CD14-positive monocyte (primary cell): ENCODE measurements at regions not wholly inside any gene's neighbourhood (a gene's known extent, or its start where the extent isn't known, plus 50 kb on each side); places are given as distances from the start of the nearest gene placed in this dataset.

Experiments used
- DNase-seq, 3 donors: peaks; one replicate each; pipeline ENCODE4 v3.0.0-alpha.2; 2011 to 2022
- H2AFZ ChIP-seq: 2 replicates; pipeline ENCODE4 v1.6.0; 2012; ENCODE audit warnings: mild to moderate bottlenecking, low read depth, low read length, inconsistent platforms; ENCODE audit not compliant: insufficient read depth, poor library complexity, severe bottlenecking
- H3K27ac ChIP-seq, 2 donors: 1 replicate in 1 of 2; 2 replicates in 1 of 2; pipeline ENCODE4 v1.5.1; 2012 to 2013; ENCODE audit warnings: low read length in 2 of 2, control low read depth in 1 of 2, inconsistent platforms in 1 of 2, low read depth in 1 of 2, mild to moderate bottlenecking in 1 of 2
- H3K27me3 ChIP-seq, 2 donors: one replicate each; pipeline versions ENCODE4 v1.6.0 to v1.6.1; 2011 to 2013; ENCODE audit warnings: low read length in 2 of 2; ENCODE audit not compliant: control insufficient read depth in 2 of 2, insufficient read depth in 2 of 2
- H3K36me3 ChIP-seq, 2 donors: replicated peaks in 1 of 2; 1 replicate in 1 of 2; 2 replicates in 1 of 2; pipeline versions ENCODE4 v1.5.1 to v1.6.1; 2012 to 2013; ENCODE audit warnings: low read length in 2 of 2, control low read depth in 1 of 2, inconsistent platforms in 1 of 2, mild to moderate bottlenecking in 1 of 2; ENCODE audit not compliant: insufficient read depth in 2 of 2, control insufficient read depth in 1 of 2
- H3K4me1 ChIP-seq, 2 donors: 1 replicate in 1 of 2; 2 replicates in 1 of 2; pipeline versions ENCODE4 v1.5.1 to v1.6.1; 2012 to 2013; ENCODE audit warnings: low read length in 2 of 2, control low read depth in 1 of 2, inconsistent platforms in 1 of 2, mild to moderate bottlenecking in 1 of 2, moderate library complexity in 1 of 2; ENCODE audit not compliant: insufficient read depth in 2 of 2, control insufficient read depth in 1 of 2
- H3K4me2 ChIP-seq: replicated peaks from 2 replicates; pipeline ENCODE3; 2012; ENCODE audit warnings: low read length, moderate library complexity, mild to moderate bottlenecking; ENCODE audit not compliant: poor library complexity, severe bottlenecking; ENCODE audit errors: extremely low read depth
- H3K4me3 ChIP-seq, 3 experiments: fragments of 200-600 bp in 1 of 3; sonication (generic) in 1 of 3; replicated peaks in 1 of 3; 1 replicate in 2 of 3; 2 replicates in 1 of 3; pipeline ENCODE4 v1.5.1; 2011 to 2013; ENCODE audit warnings: low read length in 3 of 3, mild to moderate bottlenecking in 3 of 3, control low read depth in 2 of 3, low read depth in 2 of 3, inconsistent platforms in 1 of 3, moderate library complexity in 1 of 3
- H3K79me2 ChIP-seq: 2 replicates; pipeline ENCODE4 v1.6.0; 2012; ENCODE audit warnings: mild to moderate bottlenecking, control low read depth, inconsistent platforms, low read length, moderate library complexity; ENCODE audit not compliant: insufficient read depth
- H3K9ac ChIP-seq: 2 replicates; pipeline ENCODE4 v1.6.0; 2017; ENCODE audit warnings: low read length, mild to moderate bottlenecking; ENCODE audit not compliant: insufficient read depth, poor library complexity, severe bottlenecking
- H3K9me3 ChIP-seq, 2 donors: replicated peaks in 1 of 2; 1 replicate in 1 of 2; 2 replicates in 1 of 2; pipeline versions ENCODE4 v1.5.1 to v1.6.1; 2012 to 2013; ENCODE audit warnings: low read length in 2 of 2, control low read depth in 1 of 2; ENCODE audit not compliant: control insufficient read depth in 1 of 2, insufficient read depth in 1 of 2
- H4K20me1 ChIP-seq: 2 replicates; pipeline ENCODE4 v1.6.0; 2012; ENCODE audit warnings: mild to moderate bottlenecking, low read length, control low read depth, moderate library complexity; ENCODE audit not compliant: insufficient read depth
- H3K27ac Mint-ChIP-seq, 7 donors: one replicate each; pipeline ENCODE4 v1.8.0; 2020; ENCODE audit warnings: mild to moderate bottlenecking in 7 of 7, mixed read lengths in 7 of 7, moderate library complexity in 6 of 7, inconsistent platforms in 2 of 7
- H3K27me3 Mint-ChIP-seq, 3 donors: one replicate each; pipeline ENCODE4 v1.8.0; 2021 to 2022; ENCODE audit warnings: low read depth in 3 of 3, mild to moderate bottlenecking in 3 of 3, mixed read lengths in 3 of 3, moderate library complexity in 3 of 3, inconsistent platforms in 1 of 3
- H3K36me3 Mint-ChIP-seq, 2 donors: one replicate each; pipeline ENCODE4 v1.8.0; 2020; ENCODE audit warnings: mixed read lengths in 2 of 2, inconsistent platforms in 1 of 2, mild to moderate bottlenecking in 1 of 2
- H3K4me1 Mint-ChIP-seq: one replicate; pipeline ENCODE4 v1.8.0; 2020; ENCODE audit warnings: mild to moderate bottlenecking, mixed read lengths
- H3K4me3 Mint-ChIP-seq, 2 donors: one replicate each; pipeline ENCODE4 v1.8.0; 2020; ENCODE audit warnings: mild to moderate bottlenecking in 2 of 2, mixed read lengths in 2 of 2, moderate library complexity in 1 of 2
- H3K9me3 Mint-ChIP-seq, 7 donors: one replicate each; pipeline ENCODE4 v1.8.0; 2020 to 2022; ENCODE audit warnings: mixed read lengths in 7 of 7, mild to moderate bottlenecking in 6 of 7, moderate library complexity in 6 of 7, inconsistent platforms in 2 of 7
- WGBS: methylation state at CpG from one replicate; pipeline ENCODE4 v1.1.5; 2013; ENCODE audit warnings: missing lambda C conversion rate; ENCODE audit not compliant: insufficient coverage; 5-methylcytosine and 5-hydroxymethylcytosine counted together
- intact Hi-C, 2 donors: fragments of 100-400 bp; cut with micrococcal nuclease; formaldehyde crosslinking; loops; one replicate each; pipeline versions ENCODE4 v1.15.0 to v1.15.1; 2023
- TF ChIP-seq, protein P1 (sequence below): fragments of 200-600 bp; IDR thresholded peaks from one replicate; pipeline ENCODE4 v1.8.0; 2022; ENCODE audit warnings: antibody characterized with exemption, mild to moderate bottlenecking

DNA sequence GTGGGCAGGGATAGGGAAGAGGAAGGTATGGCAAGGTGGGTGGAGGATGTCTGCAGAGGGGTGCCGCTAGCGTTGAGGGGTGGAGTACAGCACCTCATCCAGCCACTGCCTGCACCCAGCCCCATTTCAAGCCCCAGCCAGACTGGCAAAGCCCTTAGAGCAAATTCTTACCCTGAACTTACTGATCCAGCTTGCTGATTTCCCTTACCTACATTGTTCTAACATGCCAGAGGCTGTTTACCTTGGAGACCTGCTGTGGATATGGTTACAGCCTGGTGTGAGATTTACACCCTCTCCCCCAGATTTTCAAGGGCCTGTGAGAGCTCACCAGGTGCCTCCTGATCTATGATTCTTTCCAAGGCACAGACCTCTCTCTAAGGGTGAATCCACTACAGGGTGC, 86.0 kb downstream of the ZNF726 start:
- no peak overlapping the region for H3K4me2 ChIP-seq
- H3K4me1 Mint-ChIP-seq: no peaks in the 10 kb centered on the region
- intact Hi-C loops: no loop called here
- H3K27me3 Mint-ChIP-seq: no peaks in the 10 kb centered on the region
- no peak overlapping the region for H3K27ac ChIP-seq
- H3K27ac Mint-ChIP-seq: no peak overlapping the region
- TF ChIP-seq, protein P1, sequence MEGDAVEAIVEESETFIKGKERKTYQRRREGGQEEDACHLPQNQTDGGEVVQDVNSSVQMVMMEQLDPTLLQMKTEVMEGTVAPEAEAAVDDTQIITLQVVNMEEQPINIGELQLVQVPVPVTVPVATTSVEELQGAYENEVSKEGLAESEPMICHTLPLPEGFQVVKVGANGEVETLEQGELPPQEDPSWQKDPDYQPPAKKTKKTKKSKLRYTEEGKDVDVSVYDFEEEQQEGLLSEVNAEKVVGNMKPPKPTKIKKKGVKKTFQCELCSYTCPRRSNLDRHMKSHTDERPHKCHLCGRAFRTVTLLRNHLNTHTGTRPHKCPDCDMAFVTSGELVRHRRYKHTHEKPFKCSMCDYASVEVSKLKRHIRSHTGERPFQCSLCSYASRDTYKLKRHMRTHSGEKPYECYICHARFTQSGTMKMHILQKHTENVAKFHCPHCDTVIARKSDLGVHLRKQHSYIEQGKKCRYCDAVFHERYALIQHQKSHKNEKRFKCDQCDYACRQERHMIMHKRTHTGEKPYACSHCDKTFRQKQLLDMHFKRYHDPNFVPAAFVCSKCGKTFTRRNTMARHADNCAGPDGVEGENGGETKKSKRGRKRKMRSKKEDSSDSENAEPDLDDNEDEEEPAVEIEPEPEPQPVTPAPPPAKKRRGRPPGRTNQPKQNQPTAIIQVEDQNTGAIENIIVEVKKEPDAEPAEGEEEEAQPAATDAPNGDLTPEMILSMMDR: no peak
- no peak overlapping the region for H3K4me3 Mint-ChIP-seq
- H3K9me3 ChIP-seq: peaks cover 81 to 84% of the 10 kb centered on the region in 2 donors
- no CpG with 5 or more reads among the region's 2 CpGs for WGBS
- no peaks in the 10 kb centered on the region for H3K36me3 ChIP-seq
- no peaks in the 10 kb centered on the region for H3K27me3 ChIP-seq
- DNase-seq: no peak
- H3K9me3 Mint-ChIP-seq: peaks cover 58 to 87% (median 73%) of the 10 kb centered on the region in 7 donors
- no peak overlapping the region for H3K4me3 ChIP-seq
- no peak overlapping the region for H2AFZ ChIP-seq
- no peaks in the 10 kb centered on the region for H3K79me2 ChIP-seq
- no peak overlapping the region for H3K9ac ChIP-seq
- H3K36me3 Mint-ChIP-seq: no peaks in the 10 kb centered on the region
- H3K4me1 ChIP-seq: no peaks in the 10 kb centered on the region
- no peaks in the 10 kb centered on the region for H4K20me1 ChIP-seq

DNA sequence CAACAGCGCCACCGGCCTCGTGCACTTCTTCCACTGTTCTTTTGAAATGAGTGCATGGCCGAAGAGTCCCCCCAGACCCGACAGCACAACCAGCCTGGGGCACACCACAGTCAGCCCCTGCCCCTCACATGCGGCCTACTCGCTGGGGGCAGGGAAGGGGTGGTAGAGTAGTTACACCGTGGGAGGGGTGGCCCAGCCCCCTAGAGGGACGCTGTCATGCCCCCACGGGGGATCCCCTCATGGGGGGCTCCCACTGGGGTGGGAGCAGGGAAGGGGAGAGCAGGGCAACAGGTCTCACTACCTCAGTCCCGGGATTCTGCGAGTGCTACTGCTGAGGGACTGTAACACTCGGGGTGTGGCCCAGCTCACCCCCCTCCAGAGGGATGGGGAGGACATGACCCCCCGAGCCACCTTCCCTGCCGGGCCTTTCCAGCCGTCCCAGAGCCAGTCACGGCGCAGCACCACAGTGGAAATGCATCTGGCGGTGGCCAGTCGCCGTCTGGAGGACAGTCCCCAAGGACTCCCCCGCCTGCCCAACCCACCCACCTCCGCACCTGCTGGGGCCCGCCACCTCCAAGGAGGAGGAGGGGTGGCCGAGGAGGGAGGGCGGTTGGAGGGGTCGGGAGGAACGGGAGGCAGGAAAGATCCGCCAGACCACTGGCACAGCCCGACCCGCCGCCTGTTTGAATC, 84.6 kb upstream of the ZNF254 start:
- no peaks in the 10 kb centered on the region for H3K36me3 Mint-ChIP-seq
- 86% methylated on average over 21 of the region's 32 CpGs for WGBS
- H2AFZ ChIP-seq: no peak overlapping the region
- H3K4me3 Mint-ChIP-seq: no peak overlapping the region
- H3K79me2 ChIP-seq: no peaks in the 10 kb centered on the region
- H3K9me3 ChIP-seq: peaks cover 66 to 73% of the 10 kb centered on the region in 2 donors
- intact Hi-C loops: no loop called here
- H3K27ac ChIP-seq: no peak overlapping the region
- peaks cover 52 to 74% (median 60%) of the 10 kb centered on the region in 7 donors for H3K9me3 Mint-ChIP-seq
- no peaks in the 10 kb centered on the region for H4K20me1 ChIP-seq
- H3K27ac Mint-ChIP-seq: no peak overlapping the region
- H3K9ac ChIP-seq: no peak overlapping the region
- no peak overlapping the region for H3K4me3 ChIP-seq
- no peaks in the 10 kb centered on the region for H3K27me3 Mint-ChIP-seq
- no peaks in the 10 kb centered on the region for H3K4me1 Mint-ChIP-seq
- no peak for DNase-seq
- TF ChIP-seq, protein P1: no peak
- no peaks in the 10 kb centered on the region for H3K4me1 ChIP-seq
- no peaks in the 10 kb centered on the region for H3K36me3 ChIP-seq
- no peak overlapping the region for H3K4me2 ChIP-seq
- H3K27me3 ChIP-seq: no peaks in the 10 kb centered on the region
